NT2/D1 (cell line): ENCODE measurements at regions not wholly inside any gene's neighbourhood (a gene's known extent, or its start where the extent isn't known, plus 50 kb on each side); places are given as distances from the start of the nearest gene placed in this dataset.

Experiments
- SUZ12 ChIP-seq: IDR thresholded peaks from 2 replicates; pipeline ENCODE4 v1.6.1; 2011; ENCODE audit not compliant: insufficient read length, insufficient read depth; ENCODE audit errors: extremely low read depth
- YY1 ChIP-seq: IDR thresholded peaks from 2 replicates; pipeline ENCODE4 v1.6.1; 2011; ENCODE audit not compliant: insufficient read length, insufficient read depth
- ZNF274 ChIP-seq: IDR thresholded peaks from 2 replicates; pipeline ENCODE4 v1.6.1; 2011; ENCODE audit warnings: mild to moderate bottlenecking, low read depth, low read length

DNA sequence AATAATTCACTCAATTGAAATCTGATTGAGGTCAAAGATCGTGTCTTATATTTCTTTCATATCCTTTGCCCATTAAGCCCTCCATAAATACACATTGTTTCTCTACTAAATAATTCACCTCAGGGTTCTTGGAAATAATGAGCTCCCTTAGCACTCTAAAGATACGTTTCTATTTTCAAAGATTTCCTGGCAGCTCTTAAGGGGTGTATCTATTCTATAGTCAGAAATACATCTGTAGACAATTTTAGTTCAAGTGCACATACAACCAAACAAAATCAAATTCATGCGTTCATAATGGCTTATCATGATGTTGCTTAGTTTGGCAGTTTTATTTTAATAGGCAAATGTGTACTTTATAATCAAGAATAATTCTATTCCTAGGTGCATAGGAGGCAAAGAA, 361.1 kb upstream of the DDHD1 start:
- TF ChIP-seq YY1 (no peak), ZNF274 (no peak), SUZ12 (no peak)
